ENCODE measurements at regions not wholly inside any gene's neighbourhood (a gene's known extent, or its start where the extent isn't known, plus 50 kb on each side); places are given as distances from the start of the nearest gene placed in this dataset.

DNA sequence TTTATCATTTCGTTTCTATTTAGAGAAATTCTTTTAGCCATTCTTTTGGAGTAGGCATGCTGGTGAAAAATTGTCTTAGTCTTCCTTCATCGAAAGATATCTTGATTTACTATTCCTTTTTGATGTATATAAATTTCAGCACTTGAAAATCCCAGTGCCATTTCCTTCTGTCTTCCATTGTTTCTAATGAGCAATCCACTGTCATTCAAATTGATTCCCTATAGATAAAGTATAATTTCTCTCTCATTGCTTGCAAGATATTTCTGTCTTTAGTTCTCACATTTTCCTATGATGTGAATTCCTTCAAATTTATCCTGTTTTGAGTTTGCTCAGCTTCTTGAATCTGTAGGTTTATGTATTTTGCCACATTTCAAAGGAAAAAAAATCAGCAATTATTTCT is 251.1 kb upstream of the CHD6 start:
- Histone ChIP-seq H3K27ac (ENCODE audit: low read length) (no peak overlapping the region), H3K27me3 (ENCODE audit: control insufficient read depth, insufficient read depth, low read length) (no peaks in the 10 kb centered on the region), H3K4me1 (ENCODE audit: control insufficient read depth, insufficient read depth, low read length) (no peaks in the 10 kb centered on the region), H3K36me3 (ENCODE audit: control insufficient read depth, insufficient read depth, low read length) (no peaks in the 10 kb centered on the region), H3K4me3 (ENCODE audit: low read length) (no peak overlapping the region), H3K9me3 (replicated peaks; ENCODE audit: control insufficient read depth, low read depth, low read length) (peaks cover 3% of the 10 kb centered on the region)
- no peak for DNase-seq
- no CpG with 5 or more reads among the region's 2 CpGs for WGBS (ENCODE audit: insufficient coverage)

DNA sequence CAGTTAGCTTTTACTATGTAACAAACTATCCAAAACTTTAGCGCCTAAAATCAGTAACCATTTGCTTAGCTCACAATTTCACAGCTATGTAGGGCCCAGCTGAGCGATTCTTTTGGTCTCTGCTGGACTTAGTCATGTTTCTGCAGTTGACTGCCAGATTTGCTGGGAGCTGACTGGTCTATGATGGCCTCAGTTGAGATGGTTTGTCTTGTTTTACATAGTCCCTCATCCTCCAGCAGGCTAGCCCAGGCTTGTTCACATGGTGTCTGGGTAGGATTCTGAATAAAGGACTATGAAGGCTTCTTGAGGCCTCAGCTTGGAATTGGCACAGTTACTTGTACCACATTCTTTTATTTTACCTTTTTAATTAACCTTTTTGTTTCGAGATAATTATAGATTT is 247.8 kb upstream of the CHD6 start:
- Histone ChIP-seq H3K36me3 (ENCODE audit: control insufficient read depth, insufficient read depth, low read length) (no peaks in the 10 kb centered on the region), H3K27me3 (ENCODE audit: control insufficient read depth, insufficient read depth, low read length) (no peaks in the 10 kb centered on the region), H3K4me1 (ENCODE audit: control insufficient read depth, insufficient read depth, low read length) (no peaks in the 10 kb centered on the region), H3K27ac (ENCODE audit: low read length) (no peak overlapping the region), H3K9me3 (replicated peaks; ENCODE audit: control insufficient read depth, low read depth, low read length) (peaks cover 3% of the 10 kb centered on the region), H3K4me3 (ENCODE audit: low read length) (no peak overlapping the region)
- no peak for DNase-seq
- 100% methylated on average over 1 of the region's 3 CpGs for WGBS (ENCODE audit: insufficient coverage)

DNA sequence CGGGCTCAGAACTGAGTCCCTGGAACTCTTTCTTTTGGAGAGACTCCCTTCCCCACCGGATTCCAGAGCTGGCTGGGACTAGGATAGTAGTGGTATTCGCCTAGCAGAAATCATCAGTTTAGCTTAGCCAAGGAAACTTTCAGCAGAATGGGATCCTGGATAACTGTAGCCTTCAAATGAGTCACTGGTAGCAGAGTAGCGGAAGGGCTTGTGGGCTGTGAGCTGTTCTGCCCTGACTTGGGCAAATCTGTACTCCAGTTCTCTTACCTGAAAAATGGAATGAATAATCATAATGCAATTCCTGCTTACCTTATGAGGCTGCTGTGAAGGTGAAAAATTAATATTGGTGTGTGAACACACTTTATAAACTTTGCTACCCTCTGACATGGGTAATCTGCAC is 244.3 kb upstream of the CHD6 start:
- Histone ChIP-seq H3K27ac (ENCODE audit: low read length) (no peak overlapping the region), H3K36me3 (ENCODE audit: control insufficient read depth, insufficient read depth, low read length) (no peaks in the 10 kb centered on the region), H3K4me3 (ENCODE audit: low read length) (no peak overlapping the region), H3K27me3 (ENCODE audit: control insufficient read depth, insufficient read depth, low read length) (no peaks in the 10 kb centered on the region), H3K9me3 (replicated peaks; ENCODE audit: control insufficient read depth, low read depth, low read length) (no peaks in the 10 kb centered on the region), H3K4me1 (ENCODE audit: control insufficient read depth, insufficient read depth, low read length) (no peaks in the 10 kb centered on the region)
- DNase-seq = no peak
- 80% methylated on average over 1 of the region's 4 CpGs for WGBS (ENCODE audit: insufficient coverage)

DNA sequence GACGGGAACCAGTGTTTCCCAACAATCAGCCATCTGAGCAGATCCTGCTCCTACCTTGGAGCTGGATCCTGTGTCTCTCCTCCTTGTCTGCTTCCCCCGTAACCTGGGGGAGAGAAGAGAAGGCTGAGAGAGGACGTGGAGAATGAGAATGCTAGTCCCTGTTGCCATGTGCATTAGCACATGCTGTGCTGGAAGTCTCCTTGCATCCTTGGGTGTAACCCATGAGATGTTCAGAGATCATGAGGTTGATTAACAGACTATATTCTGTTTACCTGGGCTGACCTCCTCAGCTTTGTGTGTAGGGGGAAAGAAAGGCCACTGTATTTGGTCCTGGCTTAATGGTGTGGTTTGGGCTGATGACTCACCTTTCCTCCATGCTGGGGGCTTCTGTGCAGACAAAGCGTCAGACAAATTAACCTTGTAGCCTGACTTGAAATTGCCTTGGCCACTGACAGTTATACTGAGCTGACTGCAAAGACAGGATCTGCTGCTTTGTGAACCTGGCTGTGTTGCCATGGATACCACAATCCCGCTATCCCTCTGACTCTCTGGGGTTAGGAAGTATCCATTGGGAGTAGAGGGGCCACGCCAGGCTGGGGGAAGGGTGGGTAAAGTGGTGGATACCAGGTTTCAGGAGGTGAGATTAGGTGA is 243.7 kb upstream of the CHD6 start:
- no peaks in the 10 kb centered on the region for H3K4me1 ChIP-seq (ENCODE audit: control insufficient read depth, insufficient read depth, low read length)
- WGBS (ENCODE audit: insufficient coverage) = 10% methylated on average over 2 of the region's 6 CpGs
- no peak overlapping the region for H3K27ac ChIP-seq (ENCODE audit: low read length)
- H3K27me3 ChIP-seq (ENCODE audit: control insufficient read depth, insufficient read depth, low read length) = no peaks in the 10 kb centered on the region
- no peaks in the 10 kb centered on the region for H3K9me3 ChIP-seq (replicated peaks; ENCODE audit: control insufficient read depth, low read depth, low read length)
- no peak for DNase-seq
- no peak overlapping the region for H3K4me3 ChIP-seq (ENCODE audit: low read length)
- no peaks in the 10 kb centered on the region for H3K36me3 ChIP-seq (ENCODE audit: control insufficient read depth, insufficient read depth, low read length)

DNA sequence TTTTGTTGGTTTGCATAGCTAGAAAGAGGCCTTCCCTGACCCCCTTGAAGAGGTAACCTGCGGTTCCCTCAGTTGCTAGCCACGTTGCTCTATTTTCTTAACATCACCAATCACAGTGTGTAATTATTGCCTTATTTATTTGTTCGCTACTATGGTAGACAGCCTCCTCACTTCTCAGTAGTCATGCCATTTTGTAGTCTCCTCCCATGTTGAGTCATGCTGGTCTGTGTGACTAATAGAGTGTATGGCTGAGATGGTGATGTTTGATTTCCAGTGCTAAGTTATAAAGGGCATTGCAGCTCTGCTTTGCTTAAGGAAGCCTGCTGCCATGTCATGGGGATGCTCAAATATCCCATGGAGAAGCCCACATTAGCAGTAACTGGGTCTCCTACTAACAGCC is 236.6 kb upstream of the CHD6 start:
- Histone ChIP-seq H3K27ac (ENCODE audit: low read length) (no peak overlapping the region), H3K4me3 (ENCODE audit: low read length) (no peak overlapping the region), H3K9me3 (replicated peaks; ENCODE audit: control insufficient read depth, low read depth, low read length) (no peaks in the 10 kb centered on the region), H3K4me1 (ENCODE audit: control insufficient read depth, insufficient read depth, low read length) (no peaks in the 10 kb centered on the region), H3K27me3 (ENCODE audit: control insufficient read depth, insufficient read depth, low read length) (no peaks in the 10 kb centered on the region), H3K36me3 (ENCODE audit: control insufficient read depth, insufficient read depth, low read length) (no peaks in the 10 kb centered on the region)
- WGBS (ENCODE audit: insufficient coverage) = no CpG with 5 or more reads among the region's 3 CpGs
- DNase-seq = no peak

DNA sequence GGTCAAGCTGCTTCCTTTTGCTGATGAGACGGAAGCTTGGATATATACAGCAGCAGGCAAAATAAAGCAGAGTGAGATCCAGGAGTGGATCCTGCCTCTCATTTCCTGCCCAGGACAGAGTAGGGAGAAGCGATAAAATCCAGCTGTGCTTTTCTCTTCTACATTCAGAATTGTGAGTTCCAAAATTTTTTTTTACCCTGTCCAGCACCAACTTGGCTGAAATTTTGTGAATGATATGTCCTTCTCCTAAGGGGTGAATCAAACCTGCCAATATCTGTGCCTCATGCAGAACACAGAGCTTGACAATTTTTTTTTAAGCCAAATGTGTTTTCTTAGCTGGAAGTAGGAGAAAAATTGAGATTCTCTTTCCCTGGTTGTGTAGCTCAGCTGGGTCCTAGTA is 235.6 kb upstream of the CHD6 start:
- Histone ChIP-seq H3K4me3 (ENCODE audit: low read length) (no peak overlapping the region), H3K36me3 (ENCODE audit: control insufficient read depth, insufficient read depth, low read length) (no peaks in the 10 kb centered on the region), H3K27me3 (ENCODE audit: control insufficient read depth, insufficient read depth, low read length) (no peaks in the 10 kb centered on the region), H3K9me3 (replicated peaks; ENCODE audit: control insufficient read depth, low read depth, low read length) (no peaks in the 10 kb centered on the region), H3K4me1 (ENCODE audit: control insufficient read depth, insufficient read depth, low read length) (no peaks in the 10 kb centered on the region), H3K27ac (ENCODE audit: low read length) (no peak overlapping the region)
- DNase-seq = no peak
- no CpG with 5 or more reads among the region's 2 CpGs for WGBS (ENCODE audit: insufficient coverage)

DNA sequence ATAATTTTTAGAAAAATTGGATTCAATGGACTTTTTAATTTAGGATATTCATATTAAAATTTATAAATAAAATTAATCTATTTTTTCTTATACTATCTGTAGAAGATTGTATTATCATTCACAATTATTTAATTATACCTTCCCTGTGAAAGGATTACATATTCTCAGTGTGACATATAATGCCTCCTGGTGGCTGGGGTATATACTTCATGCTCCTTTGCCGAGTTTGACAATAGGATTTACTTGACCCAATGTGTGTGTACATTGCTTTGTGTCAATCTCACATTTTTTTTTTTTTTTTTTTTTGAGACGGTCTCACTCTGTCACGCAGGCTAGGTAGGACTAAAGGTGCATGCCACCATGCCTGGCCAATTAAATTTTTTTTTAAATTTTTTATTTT is 230.0 kb upstream of the CHD6 start:
- no CpG with 5 or more reads among the region's 3 CpGs for WGBS (ENCODE audit: insufficient coverage)
- no peaks in the 10 kb centered on the region for H3K9me3 ChIP-seq (replicated peaks; ENCODE audit: control insufficient read depth, low read depth, low read length)

DNA sequence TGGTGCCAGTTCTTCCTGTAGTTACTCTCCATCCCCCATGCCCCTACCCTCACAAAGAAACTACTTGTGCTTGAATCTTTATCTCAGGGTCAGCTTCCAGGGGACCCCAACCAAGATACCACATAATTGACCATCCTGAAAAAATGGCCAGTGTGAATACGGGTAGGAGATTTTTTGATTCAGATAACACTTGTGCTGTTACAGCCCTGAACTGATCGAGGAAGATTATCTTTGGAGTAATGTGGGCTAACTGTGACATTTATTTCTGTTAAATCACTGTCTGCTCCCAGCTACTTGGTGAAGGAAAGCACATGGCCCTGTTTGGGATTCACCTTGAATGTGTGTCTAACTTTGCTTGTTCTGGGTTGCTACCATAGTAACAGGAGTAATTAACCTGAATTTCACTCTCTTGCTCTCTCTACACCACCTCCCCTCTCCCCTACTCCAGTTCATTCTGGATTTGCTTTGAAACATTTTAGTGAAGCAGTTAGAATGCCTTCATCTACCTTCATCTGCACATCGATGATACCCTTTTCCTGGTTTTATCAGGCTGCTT is 219.6 kb upstream of the CHD6 start:
- 0% methylated on average over 1 of the region's 3 CpGs for WGBS (ENCODE audit: insufficient coverage)
- Histone ChIP-seq H3K27ac (ENCODE audit: low read length) (no peak overlapping the region), H3K36me3 (ENCODE audit: control insufficient read depth, insufficient read depth, low read length) (no peaks in the 10 kb centered on the region), H3K4me1 (ENCODE audit: control insufficient read depth, insufficient read depth, low read length) (no peaks in the 10 kb centered on the region), H3K9me3 (replicated peaks; ENCODE audit: control insufficient read depth, low read depth, low read length) (no peaks in the 10 kb centered on the region), H3K27me3 (ENCODE audit: control insufficient read depth, insufficient read depth, low read length) (no peaks in the 10 kb centered on the region), H3K4me3 (ENCODE audit: low read length) (no peak overlapping the region)
- no peak for DNase-seq

More for the DNA sequence above, 230.0 kb upstream of the CHD6 start:
- Histone ChIP-seq H3K4me3 (ENCODE audit: low read length) (no peak overlapping the region), H3K36me3 (ENCODE audit: control insufficient read depth, insufficient read depth, low read length) (no peaks in the 10 kb centered on the region), H3K27ac (ENCODE audit: low read length) (no peak overlapping the region), H3K4me1 (ENCODE audit: control insufficient read depth, insufficient read depth, low read length) (no peaks in the 10 kb centered on the region), H3K27me3 (ENCODE audit: control insufficient read depth, insufficient read depth, low read length) (no peaks in the 10 kb centered on the region)
- DNase-seq = no peak

DNA sequence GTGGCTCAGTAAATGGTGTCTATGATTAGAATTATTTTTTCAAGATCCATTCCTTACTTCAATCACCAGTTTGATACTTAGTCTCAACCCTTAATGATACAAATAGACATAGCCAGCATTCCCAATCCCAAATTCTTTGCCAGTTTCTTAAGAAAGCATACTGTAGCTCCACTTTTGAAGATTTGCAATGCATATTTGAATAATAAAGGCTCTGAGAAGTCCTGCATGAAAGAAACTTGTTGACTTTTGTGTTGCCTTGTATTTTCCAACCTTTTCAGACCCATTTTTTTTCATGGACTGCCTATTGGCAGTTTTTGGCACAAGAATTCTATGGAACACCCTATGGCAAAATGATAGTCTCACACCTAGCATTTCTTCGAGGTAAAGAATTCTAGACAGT is 215.6 kb upstream of the CHD6 start:
- Histone ChIP-seq H3K4me3 (ENCODE audit: low read length) (no peak overlapping the region), H3K27ac (ENCODE audit: low read length) (no peak overlapping the region), H3K4me1 (ENCODE audit: control insufficient read depth, insufficient read depth, low read length) (no peaks in the 10 kb centered on the region), H3K9me3 (replicated peaks; ENCODE audit: control insufficient read depth, low read depth, low read length) (no peaks in the 10 kb centered on the region), H3K27me3 (ENCODE audit: control insufficient read depth, insufficient read depth, low read length) (no peaks in the 10 kb centered on the region), H3K36me3 (ENCODE audit: control insufficient read depth, insufficient read depth, low read length) (no peaks in the 10 kb centered on the region)
- no CpG with 5 or more reads among the region's 1 CpG for WGBS (ENCODE audit: insufficient coverage)
- DNase-seq = no peak

DNA sequence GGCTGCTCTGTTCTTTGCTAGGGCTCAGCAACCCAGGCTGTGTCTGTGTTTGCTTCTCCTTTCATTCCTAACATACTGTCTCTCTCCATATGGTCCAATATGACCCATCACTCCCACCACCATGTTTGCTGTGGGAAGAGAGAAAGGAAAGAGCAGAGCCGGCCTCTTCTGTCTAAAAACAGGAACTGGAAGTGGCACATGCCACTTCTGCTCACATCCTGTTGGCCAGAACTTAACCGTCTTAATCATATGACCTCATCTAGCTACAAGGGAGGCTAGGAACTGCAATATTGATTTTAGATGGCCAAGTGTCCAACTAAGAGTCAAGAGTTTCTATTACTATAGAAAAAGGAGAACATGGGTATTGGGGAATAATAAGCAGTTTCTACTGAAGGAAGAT is 212.5 kb upstream of the CHD6 start:
- no peak for DNase-seq
- Histone ChIP-seq H3K4me3 (ENCODE audit: low read length) (no peak overlapping the region), H3K27ac (ENCODE audit: low read length) (no peak overlapping the region), H3K36me3 (ENCODE audit: control insufficient read depth, insufficient read depth, low read length) (no peaks in the 10 kb centered on the region), H3K4me1 (ENCODE audit: control insufficient read depth, insufficient read depth, low read length) (no peaks in the 10 kb centered on the region), H3K27me3 (ENCODE audit: control insufficient read depth, insufficient read depth, low read length) (no peaks in the 10 kb centered on the region), H3K9me3 (replicated peaks; ENCODE audit: control insufficient read depth, low read depth, low read length) (no peaks in the 10 kb centered on the region)
- no CpG with 5 or more reads among the region's 2 CpGs for WGBS (ENCODE audit: insufficient coverage)

DNA sequence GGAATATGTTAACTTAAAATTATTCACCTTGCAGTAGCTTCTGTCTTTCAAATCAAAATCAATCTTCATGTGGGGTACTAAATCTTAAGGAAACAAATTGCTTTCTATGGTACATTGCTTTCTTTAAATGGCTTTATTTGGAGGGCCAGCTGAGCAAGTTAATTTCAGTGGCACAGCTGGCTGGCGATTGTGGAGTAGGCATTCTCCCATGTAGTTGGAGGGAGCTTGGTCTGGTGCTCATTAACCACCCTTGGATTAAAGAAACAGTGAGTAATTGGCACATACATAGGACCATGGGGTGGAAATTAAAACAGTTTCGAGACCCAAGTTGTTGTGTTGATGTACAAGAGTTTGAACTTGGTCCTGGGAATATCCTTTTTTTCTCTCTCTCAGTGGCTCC is 201.3 kb upstream of the CHD6 start:
- Histone ChIP-seq H3K27me3 (ENCODE audit: control insufficient read depth, insufficient read depth, low read length) (no peaks in the 10 kb centered on the region), H3K27ac (ENCODE audit: low read length) (no peak overlapping the region), H3K4me1 (ENCODE audit: control insufficient read depth, insufficient read depth, low read length) (no peaks in the 10 kb centered on the region), H3K4me3 (ENCODE audit: low read length) (no peak overlapping the region), H3K36me3 (ENCODE audit: control insufficient read depth, insufficient read depth, low read length) (no peaks in the 10 kb centered on the region), H3K9me3 (replicated peaks; ENCODE audit: control insufficient read depth, low read depth, low read length) (no peaks in the 10 kb centered on the region)
- 55% methylated on average over 1 of the region's 2 CpGs for WGBS (ENCODE audit: insufficient coverage)
- no peak for DNase-seq

Measured in muscle of leg (tissue), 3 donors.